ENCODE measurements at regions not wholly inside any gene's neighbourhood (a gene's known extent, or its start where the extent isn't known, plus 50 kb on each side); places are given as distances from the start of the nearest gene placed in this dataset.

- Histone ChIP-seq H3K4me3 (no peak overlapping the region), H3K27ac (no peak overlapping the region)
- no peak for TF ChIP-seq CTCF (IDR thresholded peaks at IDR 0.05)
- no peak for DNase-seq (ENCODE audit: low spot score)
Measured at GRCh38 chr12:126843915-126844669, 1422.9 kb upstream of the TMEM132C start.

- no peak overlapping the region for H3K4me3 ChIP-seq
- H3K27ac ChIP-seq, result no peak overlapping the region
- TF ChIP-seq CTCF (IDR thresholded peaks at IDR 0.05), result no peak
- DNase-seq (ENCODE audit: low spot score), result no peak
Measured at GRCh38 chr12:126847005-126847629, 1419.9 kb upstream of the TMEM132C start.

GRCh38 chr12:126855768-126856167 lies 1411.2 kb upstream of the TMEM132C start:
- Histone ChIP-seq H3K27ac (no peak overlapping the region), H3K4me3 (no peak overlapping the region)
- no peak for DNase-seq (ENCODE audit: low spot score)
- no peak for TF ChIP-seq CTCF (IDR thresholded peaks at IDR 0.05)

GRCh38 chr12:126856958-126857357 lies 1410.0 kb upstream of the TMEM132C start:
- TF ChIP-seq CTCF (IDR thresholded peaks at IDR 0.05), result no peak

GRCh38 chr12:126858560-126858959 lies 1408.4 kb upstream of the TMEM132C start:
- no peak for TF ChIP-seq CTCF (IDR thresholded peaks at IDR 0.05)
- no peak overlapping the region for H3K4me3 ChIP-seq
- no peak overlapping the region for H3K27ac ChIP-seq
- DNase-seq (ENCODE audit: low spot score), result no peak

More at GRCh38 chr12:126856958-126857357, 1410.0 kb upstream of the TMEM132C start:
- DNase-seq (ENCODE audit: low spot score), result no peak
- H3K4me3 ChIP-seq, result no peak overlapping the region
- H3K27ac ChIP-seq, result no peak overlapping the region

- H3K4me3 ChIP-seq, result no peak overlapping the region
- no peak overlapping the region for H3K27ac ChIP-seq
- DNase-seq (ENCODE audit: low spot score), result no peak
- no peak for TF ChIP-seq CTCF (IDR thresholded peaks at IDR 0.05)
Measured at GRCh38 chr12:126860210-126860609, 1406.8 kb upstream of the TMEM132C start.

- H3K27ac ChIP-seq, result no peak overlapping the region
- H3K4me3 ChIP-seq, result no peak overlapping the region
- no peak for DNase-seq (ENCODE audit: low spot score)
- TF ChIP-seq CTCF (IDR thresholded peaks at IDR 0.05), result no peak
Measured at GRCh38 chr12:126862500-126862899, 1404.5 kb upstream of the TMEM132C start.

Measured in coronary artery (tissue), 2 donors.